Nucleus accumbens (tissue), 56 donors: ENCODE measurements at regions not wholly inside any gene's neighbourhood (a gene's known extent, or its start where the extent isn't known, plus 50 kb on each side); places are given as distances from the start of the nearest gene placed in this dataset.

ENCODE experiments used
- DNase-seq, 56 donors: peaks; one replicate each; lab custom pipeline; 2025; lab: John Stamatoyannopoulos, UW

DNA sequence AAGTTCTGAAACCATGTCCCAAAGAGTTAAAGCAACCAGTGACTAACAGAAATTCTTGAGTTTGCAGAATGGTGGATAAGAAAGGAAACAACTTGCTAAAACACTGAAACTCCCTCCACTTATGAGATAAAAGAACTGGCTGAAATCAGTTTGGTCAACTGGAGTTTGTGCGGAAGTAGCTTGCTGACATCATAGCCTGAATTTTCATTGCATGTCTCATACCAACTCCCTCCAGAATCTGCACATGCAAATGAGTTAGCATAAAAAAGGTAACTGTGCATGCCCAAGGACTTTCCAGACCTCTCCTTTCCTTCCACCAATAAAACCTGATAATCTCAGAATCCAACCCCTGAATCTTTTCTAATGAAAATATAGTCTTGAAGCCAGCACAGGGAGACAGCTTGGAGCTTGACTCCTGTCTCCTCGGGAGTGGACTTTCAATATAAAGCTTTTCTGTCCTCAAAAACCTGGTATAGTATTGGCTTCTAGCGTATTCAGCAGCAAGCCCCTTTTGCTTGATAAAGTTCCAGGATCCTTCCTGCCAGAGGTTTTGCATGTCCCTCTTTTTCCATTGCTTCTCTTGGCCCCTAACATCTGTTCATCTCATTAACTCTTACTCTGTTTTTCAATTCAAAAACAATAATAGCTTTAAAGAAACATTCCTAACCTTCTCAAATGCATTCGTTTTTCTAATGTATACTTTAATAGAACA, 785.8 kb upstream of the ADGRL4 start:
- DNase-seq = no peak

DNA sequence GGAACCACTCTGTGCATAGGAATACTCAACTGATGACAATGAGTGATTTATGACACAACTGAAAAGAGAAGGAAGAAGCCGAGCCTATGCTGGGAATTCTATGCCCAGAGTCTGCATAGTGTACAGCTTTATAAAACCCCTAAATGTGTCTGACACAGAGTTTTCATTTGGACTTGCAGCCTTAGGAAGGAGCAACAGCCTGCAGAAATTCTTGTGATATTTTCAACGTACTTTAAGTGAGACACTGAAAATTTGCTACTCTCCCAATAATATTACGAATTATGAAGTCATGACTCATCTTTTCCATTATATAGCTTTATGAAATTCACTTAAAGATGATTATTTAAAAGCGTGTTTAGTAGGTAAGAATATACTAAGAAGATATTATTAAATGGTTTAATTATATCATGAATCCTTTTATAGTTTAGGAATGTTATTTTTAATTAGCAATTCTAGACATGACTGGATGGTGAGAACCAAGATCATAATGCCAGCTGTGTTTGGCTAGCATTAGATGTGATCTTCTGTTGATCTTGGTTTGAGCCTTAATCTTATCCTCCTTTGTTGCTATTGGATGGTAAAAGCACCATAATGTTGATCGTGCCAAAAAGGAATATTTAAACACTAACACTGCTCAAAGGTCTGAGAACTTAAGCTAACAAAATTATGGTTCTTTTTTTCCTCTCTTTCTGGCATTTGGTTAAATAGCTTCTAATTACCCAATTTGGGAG, 785.1 kb upstream of the ADGRL4 start:
- DNase-seq = no peak

DNA sequence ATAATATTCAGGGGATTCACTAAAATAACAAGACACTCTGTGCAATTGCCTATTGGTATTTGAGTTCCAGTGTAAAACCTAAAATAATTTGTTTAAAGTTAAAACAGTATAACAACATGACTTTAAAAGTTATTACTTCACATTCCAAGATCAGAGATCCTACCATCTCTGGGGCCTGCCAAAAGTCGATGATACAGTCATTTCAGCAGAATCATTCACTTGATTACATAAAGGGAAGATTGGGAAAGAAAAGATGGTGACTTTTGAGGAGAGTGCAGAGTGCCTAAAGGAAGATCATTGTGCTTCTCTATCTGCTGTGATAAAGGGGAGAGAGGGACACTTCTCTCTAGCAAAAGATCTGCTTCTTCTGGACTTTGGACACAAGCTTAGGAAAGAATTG, 784.4 kb upstream of the ADGRL4 start:
- DNase-seq = no peak

DNA sequence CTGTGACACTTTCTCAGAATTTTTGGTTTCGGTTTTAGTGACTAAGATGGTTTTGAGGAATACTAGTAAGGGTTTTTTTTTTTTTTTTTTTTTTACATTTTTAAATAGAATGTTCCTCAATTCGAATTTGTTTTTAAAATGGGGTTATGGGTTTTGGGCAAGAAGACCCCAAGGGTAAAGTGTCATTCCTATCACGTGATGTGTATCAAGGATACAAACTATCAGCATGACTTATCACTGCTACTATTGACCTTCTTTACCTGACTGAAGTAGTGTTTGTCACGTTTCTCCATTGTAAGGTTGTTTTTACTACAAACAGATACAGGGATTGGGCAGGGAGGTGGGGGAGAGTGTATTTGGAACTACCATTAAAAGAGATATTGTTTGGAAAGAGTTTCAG, 781.1 kb upstream of the ADGRL4 start:
- no peak for DNase-seq

DNA sequence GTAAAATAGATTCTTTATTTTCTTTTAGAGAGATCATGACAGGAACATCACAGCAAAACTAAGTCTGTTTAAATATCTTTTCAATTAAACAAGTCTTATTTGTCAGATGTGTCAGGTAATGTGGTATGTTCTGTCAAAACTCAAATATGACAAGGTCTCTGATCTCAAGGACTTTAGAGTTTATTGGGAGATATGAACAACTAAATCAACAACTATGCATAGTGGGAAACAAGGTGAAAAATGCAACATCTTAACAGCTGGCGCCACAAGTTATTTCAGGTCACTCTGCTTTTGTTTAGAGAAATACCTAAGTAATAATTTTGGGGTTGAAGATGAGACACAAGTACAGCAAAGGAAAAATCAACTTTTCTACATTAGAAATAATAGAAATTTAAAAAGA, 779.4 kb upstream of the ADGRL4 start:
- DNase-seq = no peak

DNA sequence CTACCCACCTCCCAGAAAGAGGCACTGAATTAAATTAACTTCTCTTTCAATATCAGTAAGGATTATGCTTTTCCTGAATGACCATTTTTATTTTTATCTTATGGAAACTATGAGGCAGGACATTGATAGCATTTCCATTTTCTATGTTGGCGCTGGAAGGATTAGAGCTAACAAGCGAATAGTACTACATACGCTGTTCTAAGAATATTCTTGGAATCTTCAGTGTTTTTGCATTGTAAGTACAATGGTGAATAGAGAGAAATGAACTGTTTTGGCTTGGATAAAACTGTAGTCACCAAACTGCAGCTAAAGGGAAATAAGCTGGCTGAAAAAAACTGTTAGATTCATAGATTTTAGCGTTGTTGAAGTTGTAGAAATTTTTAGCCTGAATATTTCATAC, 779.0 kb upstream of the ADGRL4 start:
- DNase-seq = no peak

DNA sequence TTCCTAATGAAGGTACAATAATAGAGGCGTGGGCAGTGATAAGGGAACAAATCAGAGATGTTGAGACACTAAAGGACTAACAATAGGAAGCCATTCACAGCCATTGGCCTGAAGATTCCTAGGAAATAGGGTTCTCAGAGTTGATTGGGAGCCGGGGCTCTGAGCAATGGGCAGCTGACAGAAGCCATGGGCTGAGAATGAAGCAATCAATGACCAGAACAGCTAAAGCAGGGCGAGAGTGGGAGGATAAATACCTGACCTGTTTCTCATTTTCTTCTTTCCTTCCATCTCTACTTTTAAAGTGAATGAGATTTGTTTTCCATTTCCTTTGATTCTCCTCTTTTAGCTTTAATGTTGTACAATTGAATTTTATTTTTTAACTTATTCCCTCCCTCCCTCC, 774.7 kb upstream of the ADGRL4 start:
- no peak for DNase-seq

DNA sequence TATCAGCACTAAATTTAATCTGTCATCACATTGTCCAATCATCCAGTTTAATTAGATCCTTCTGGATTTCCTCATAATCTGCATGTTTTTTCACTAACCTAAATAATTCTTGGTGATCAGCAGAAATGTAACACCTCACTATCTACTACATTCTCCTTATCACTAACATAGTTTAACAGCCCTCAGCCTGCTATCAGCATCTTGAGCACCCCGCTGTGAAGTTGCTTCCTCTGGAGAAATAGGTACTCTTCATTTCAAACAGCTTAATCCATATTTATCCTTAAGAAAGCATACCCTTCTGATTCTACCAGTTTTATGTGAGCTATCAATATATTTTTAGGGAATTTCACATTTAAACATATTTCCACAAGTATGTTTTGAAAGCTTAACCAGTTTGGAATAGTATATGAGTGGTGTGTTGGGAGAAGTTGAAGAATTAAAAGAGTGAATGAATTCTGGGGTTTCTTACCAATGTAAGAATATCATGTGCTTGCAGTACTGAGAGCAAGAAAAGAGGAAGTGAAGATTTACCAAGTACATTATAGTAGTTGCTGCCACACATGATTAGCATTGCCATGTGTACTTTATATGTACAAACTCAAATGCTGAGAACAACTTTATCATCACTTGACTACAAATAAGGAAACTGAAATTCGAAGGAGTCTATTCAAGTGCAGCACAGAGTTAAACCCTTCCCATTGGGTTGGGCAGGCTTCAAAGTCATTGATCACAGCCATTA, 771.1 kb upstream of the ADGRL4 start:
- DNase-seq = no peak

DNA sequence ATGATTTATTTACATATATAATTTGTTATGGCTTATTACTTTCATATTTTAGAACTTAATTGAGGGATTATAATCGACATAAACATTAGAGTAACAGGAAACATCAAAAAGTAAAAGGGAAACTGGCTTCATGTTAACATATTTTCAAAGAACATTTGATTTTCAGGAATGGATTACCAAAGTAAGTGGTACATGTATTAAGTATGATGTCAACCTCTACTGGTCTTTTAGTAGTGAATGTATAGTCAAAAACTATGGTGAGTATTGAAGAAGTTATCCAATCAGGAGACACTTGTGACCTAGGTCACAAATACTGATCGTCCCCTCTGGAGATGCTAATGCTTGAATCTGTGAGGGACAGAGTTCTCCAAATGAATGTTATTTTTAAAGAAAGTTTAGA, 768.9 kb upstream of the ADGRL4 start:
- no peak for DNase-seq

DNA sequence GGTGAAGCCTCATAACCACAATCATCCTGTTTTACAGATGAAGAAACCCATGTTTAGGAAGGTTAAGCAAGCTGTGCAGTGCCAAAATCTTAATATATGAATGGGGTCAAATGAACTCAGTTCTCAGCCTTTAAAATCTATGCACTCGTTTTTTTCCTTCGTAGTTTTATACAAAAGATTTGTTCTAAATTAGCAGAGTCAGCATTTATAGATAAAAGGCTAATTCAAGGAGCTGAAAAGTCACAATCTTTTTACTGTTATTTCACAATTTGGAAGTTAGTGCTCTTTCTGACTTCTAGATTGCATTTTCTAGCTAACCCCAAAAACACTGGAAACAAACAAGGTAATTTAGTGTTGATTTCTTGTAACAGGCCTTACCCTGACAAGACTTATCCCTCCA, 766.9 kb upstream of the ADGRL4 start:
- DNase-seq = no peak

DNA sequence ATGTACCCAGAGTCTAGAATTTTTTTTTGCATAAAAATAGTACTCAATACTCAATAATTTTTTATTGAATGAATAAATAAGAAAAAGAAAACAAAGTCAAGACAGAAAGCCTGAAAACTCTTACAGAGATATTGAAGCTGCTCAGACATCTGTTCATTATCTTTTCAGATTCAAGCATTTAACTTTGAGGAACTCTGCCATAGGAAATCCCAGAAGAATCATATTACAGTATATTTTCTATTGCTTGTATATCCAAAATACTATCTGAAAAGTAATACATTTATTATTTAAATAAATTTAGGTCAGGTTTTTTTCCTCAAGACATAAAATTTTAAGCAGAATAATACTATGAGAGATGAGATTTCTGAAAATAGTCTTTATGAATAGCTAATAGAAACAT, 755.9 kb upstream of the ADGRL4 start:
- DNase-seq = no peak

DNA sequence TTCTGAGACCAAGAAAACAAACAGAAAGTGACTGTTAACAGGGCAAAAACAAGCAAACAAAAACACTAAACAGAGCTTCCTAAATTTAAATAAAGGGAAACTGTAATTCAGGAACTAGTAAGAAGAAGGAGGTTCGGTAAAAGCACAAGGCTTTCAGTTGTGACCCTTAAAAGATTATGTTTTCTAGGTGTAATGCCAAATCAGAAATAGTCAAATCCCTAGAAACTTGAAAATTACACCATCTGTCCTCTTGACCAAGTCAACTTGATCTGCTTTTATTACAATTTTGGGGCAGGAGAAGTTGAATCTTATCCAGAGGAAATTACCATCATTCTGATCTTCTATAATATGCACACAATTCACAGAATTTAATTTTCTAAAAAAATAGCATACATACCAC, 754.0 kb upstream of the ADGRL4 start:
- no peak for DNase-seq

DNA sequence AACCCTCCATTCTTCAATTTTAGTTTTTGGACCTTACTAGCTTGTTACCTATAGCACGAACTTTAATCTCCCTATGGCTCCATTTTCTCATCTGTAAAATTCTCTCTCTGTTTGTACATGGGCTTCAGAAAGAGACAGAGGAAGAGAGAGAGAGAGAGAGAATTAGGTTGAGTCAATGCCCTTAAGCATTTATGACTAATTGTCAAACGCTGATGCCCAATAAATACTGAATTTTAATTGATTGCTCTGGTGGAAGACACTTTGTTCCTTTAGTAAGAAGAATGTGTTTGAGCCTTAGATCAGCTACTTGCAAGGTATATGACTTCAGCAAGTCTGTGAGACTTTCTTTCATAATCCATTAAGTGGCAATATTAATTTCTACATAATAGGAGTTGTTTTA, 743.1 kb upstream of the ADGRL4 start:
- no peak for DNase-seq

DNA sequence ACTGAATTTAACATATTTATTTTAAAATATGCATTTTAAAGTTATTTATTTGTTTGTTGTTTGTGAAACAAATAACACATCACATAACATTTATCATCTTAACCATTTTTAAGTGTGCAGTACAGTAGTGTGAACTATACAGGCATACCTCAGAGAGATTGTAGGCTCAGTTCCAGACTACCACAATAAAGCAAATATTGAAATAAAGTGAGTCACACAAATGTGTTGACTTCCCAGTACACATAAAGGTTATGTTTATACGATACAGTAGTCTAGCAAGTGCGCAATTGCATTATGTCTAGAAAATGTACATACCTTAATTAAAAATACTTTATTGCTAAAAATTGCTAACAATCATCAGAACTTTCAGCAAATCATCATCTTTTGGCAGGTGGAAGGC, 739.4 kb upstream of the ADGRL4 start:
- DNase-seq = no peak

DNA sequence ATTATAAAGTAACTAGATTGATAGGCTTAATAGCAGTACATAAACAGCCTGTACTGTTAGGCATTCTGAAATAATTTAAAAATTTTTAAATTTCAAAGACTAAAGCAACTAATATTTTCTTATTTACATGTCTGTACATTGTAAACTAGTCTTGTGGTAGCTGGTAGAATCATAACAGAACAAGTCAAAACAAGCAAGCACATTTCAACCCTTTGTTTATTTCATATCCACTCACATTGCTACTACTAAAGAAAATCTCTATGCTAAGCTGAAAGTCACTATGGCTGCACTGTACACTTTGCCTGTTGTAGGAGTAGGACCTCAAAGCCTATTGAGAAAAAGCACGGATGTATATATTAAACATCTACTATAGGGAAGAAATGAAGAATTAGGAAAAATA, 738.2 kb upstream of the ADGRL4 start:
- DNase-seq = no peak

DNA sequence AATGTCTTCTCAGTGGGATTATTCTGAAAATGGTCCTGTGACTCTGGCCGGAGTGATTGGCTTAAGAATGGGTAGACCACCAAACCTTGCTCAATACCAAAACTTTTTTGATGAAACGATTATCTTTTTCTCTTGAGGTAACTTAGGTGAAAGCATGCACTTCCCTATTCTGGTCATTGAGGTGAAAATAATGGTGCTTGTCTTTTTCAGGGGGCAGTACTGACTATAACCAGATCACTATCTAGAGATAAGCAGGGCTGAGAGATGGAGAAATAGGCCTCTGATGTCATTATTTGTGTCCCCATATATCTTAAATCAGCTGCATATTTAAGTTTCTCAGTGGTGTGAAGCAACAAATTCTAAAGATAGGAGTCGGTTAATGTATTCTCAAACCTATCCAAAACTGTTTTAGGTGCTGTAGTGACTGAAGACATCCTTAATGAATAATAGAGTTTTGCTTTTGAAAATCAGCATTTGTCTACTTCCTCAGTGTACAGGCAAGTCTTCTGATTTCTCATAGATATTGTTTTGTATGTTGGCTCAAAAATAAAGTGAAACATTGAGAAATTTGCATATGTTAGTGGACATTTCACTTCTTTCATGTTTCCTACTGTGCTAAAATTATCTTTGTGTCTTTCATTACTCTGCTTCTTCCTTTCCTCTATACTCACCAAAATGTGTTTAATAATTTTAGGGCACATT, 735.3 kb upstream of the ADGRL4 start:
- no peak for DNase-seq

DNA sequence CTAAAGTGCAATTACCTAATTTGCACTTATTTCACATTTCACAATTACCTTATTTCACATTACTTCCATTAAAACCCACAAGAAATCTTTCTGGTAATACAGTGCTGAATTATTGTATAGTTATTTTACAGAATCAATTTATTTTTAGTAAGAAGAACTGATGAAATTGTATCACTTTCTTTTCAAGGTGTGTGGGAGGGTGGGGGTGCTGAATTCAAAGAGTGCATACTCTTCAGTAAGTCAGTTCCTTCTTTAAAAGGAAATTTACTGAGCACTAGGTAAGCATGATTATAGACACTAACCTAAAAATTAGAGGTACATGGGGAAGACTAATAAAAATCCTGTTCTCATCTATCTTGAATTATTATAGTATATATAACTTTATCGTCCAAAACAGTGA, 731.6 kb upstream of the ADGRL4 start:
- DNase-seq = no peak

DNA sequence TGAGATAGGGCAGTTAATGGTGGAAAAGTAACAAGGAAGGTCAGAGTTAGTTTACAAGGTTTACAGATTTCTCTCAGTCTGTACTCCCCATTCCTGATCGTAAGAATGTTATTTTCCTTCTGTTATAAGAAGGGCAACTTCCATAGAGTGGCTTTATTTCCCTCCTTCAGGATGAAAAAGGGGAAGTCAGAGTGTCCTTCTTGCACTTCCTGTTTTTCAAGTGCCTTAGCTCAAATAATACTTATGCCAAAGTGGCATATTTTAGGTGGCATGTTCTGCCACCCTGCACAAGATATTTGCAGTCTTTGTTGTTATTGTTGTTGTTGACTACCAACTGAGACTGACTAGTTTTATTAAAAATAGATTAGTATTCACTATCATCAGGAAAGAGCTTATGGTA, 730.7 kb upstream of the ADGRL4 start:
- no peak for DNase-seq

DNA sequence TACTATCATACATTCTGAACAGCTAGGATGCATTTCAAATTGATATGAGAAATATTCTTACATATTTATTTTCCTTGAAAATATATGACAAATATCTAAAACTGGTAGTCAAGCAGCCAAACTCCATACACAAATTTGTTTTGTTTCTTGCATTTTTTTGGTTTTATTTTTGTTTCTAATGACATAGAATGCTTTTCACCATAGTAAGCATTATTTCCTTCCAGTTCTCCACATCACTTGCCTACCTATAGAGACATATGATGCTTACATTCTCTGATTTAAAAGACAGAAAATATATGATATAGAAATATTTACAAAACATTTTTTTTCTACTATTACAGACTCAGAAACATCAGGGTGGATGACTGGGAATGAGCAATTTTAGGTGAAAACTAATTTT, 726.4 kb upstream of the ADGRL4 start:
- no peak for DNase-seq

DNA sequence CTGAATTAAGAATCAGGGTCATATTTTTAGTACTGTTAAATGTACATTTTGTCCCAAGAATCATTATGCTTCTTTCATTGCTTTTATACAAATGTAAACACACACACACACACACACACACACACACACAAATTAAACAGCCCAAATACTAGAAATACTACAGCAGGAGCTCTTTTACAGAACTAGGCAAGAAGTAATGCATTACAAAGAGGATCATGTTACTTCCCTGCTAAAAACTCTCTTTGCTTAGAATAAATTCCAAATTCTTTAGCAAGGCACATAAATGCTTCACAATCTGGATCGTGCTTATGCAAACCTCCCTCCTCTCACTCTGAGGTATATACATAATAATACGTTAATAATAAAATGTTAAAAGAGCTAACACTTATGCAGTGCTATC, 720.4 kb upstream of the ADGRL4 start:
- DNase-seq = no peak

DNA sequence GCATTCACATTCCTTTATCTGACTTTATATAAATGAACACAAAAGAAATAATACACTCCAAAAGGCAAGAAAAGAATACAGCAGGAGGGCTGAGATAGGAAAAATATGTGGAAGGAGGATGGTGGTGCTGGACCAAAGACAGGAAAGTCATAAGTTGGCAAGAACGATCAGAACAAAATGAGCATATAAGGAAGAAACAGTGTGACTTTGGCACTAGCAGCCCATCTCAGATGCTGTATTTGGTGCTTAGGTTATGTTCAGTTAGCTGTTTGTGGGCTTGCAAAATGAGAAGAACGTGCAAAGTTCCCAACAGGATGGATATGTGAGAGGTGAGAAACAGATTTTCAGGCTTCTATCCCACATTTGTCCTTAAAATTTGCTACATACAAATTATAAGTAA, 719.8 kb upstream of the ADGRL4 start:
- no peak for DNase-seq
